Hematopoietic multipotent progenitor cell treated with erythropoietin and hydrocortisone succinate and interleukin-3 and kit ligand, for 4 days (in vitro differentiated cells): ENCODE measurements at regions not wholly inside any gene's neighbourhood (a gene's known extent, or its start where the extent isn't known, plus 50 kb on each side); places are given as distances from the start of the nearest gene placed in this dataset.
"Not testable (repeated sequence)": the region's sequence is repeated elsewhere in the genome, so short reads cannot be mapped to it uniquely, and the experiment has no call there.

Source experiments
- DNase-seq: peaks from one replicate; pipeline ENCODE4 v3.0.0-alpha.2; 2015

DNA sequence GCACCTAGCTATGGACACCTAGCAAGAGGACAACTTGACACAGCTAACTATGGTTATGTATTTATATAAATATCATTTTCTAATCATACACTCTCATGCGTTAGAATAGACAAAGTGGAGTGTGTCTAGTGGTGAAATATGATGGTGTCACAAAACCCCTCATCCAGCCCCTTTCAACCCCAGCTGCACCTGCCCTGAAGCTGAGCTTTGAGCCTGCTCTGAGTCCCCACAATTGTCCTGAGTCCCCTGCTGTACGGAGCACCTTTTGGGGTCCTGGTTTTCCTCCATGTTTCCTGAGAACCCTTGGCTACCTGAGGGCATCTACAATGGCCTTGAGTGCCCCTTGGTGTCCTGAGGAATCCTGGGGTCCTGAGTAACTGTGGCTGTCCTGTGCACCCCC, 1072.8 kb downstream of the TMEM121 start:
- DNase-seq: no peak

DNA sequence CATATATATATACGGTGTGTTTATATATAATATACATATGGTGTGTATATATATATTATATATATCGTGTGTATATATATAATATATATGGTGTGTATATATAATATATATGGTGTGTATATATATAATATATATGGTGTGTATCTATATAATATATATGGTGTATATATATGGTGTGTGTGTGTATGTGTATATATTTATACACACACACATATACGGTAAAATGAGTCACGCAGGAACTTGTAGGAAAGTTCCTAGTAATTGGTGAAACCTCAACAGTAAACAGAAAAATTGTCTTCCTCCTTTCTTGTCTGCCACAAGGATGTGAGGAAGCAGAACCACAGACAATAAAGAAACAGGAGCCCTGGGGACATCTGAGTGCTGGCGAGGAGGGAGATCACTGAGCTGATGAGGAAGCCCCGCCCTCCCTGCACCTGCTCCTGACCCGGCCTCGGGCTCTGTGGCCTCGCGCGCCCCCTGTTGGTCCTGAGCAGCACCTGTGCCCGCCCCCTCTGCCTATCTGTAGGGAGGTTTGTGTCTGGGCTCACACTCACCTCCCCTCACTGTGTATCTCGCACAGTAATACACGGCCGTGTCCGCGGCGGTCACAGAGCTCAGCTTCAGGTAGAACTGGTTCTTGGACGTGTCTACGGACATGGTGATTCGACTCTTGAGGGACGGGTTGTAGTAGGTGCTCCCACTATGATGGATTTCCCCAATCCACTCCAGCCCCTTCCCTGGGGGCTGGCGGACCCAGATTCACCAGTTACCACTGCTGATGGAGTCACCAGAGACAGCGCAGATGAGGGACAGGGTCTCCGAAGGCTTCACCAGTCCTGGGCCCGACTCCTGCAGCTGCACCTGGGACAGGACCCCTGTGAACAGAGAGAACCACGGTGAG, 1079.4 kb downstream of the TMEM121 start:
- DNase-seq: peak; percentile 83

DNA sequence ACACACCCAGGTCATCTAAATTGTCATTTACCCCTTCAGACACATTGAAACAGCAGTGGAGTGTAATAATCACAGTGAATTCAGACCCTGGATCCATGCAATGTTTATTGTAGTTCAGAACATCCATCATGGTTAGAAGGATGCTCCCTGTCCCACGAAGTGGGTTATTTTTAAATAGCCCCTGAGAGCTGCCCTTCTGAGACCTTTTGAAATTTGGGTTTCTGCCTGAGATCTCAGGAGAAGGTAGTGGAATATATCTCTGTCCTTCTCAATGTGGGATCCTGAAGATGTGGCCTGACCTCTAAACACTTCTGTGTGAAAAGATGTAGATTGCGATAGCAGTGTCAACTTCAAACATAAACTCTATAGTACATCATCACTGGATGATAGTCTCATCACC, 1080.6 kb downstream of the TMEM121 start:
- no peak for DNase-seq

DNA sequence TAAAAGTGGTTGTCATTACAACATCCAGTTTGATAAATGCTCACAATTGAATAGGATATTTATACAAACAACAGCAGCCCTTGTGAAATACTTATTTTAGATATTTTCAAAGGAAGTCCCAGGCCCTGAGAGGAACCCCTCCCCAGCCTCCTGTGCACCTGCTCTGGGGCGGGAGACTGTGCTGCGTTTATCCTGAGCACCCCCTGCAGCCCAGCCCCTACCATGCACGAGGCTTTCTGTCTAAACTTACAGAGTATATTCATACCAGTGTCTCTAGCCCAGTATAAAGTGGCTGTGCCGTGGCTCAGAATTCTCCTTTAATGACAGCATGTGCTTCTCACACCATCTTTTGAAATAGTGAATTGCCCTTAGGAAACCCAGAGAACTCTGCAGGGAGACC, 1084.3 kb downstream of the TMEM121 start:
- DNase-seq: no peak

DNA sequence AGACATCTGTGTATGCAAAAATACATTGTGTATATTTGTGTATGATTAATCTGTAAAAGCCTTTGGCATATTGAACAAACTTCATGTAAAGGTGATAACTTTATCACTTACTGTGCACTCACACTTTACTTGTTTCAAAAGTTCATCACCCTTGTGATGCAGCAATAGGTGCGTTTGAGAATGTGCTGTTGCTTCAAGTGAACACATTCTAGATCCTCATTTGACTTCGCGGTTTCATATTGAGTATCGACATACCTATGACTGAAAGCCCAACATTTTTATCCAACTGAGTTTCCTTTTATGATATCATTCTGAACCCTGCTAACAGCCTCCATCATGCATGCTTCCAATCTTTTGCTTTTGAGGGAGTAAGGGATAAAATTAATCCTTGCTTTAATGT, 1086.9 kb downstream of the TMEM121 start:
- DNase-seq: no peak

DNA sequence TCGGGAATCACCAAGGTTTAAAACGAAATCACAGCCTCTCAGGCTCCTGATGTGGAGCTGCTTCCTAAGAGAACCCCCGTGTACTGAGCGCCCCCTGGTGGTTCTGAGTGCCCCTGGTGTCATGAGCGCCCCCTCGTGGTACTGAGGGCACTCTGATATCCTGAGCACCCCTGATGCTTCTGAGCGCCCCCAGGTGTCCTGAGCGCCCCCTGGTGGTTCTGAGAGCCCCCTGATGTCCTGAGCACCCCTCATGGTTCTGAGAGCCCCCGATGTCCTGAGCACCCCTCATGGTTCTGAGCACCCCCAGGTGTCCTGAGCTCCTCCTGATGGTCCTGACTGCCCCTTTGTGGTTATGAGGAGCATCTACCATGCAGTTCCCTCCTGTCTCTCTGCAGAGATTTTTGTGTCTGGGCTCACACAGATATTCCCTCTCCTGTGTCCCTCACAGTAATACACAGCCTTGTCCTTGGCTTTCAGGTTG, 1092.1 kb downstream of the TMEM121 start:
- DNase-seq: peak; percentile 60

DNA sequence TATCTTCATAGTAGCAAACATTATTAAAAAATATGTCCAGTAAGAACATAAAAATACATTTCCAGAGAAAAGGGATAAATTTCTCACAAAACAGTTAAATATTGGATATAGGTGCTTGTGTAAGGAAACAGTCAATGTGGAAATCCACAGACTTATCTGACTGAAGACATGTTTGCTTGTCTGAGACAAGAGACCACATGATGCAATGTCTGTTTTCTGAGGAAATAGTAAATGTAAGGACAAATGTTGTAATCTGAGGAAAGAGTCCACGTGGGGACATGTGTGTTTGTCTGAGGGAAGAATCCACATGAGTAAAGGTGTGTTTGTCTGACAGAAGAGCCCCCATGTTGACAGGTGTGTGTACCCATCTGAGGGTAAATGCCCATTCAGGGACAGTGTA, 1093.2 kb downstream of the TMEM121 start:
- peak; percentile 63 for DNase-seq

DNA sequence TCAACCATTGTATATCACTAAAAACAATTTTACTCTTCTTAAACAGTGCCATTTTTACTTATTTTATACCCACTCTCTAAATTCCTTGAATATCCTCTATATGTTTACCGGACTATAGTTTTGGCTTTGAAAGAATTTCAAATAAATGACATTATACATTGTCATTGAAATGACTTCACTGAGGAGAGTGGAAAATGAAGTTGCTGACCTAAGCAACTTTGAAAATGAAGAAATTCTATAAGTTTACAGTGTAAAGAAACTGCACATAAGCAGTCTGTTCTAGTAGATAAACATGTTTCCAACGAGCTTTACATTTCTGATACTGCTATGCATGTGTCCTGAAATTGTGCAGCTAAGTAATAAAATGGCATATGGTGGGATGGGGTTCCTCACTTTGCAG, 1094.0 kb downstream of the TMEM121 start:
- DNase-seq: no peak

DNA sequence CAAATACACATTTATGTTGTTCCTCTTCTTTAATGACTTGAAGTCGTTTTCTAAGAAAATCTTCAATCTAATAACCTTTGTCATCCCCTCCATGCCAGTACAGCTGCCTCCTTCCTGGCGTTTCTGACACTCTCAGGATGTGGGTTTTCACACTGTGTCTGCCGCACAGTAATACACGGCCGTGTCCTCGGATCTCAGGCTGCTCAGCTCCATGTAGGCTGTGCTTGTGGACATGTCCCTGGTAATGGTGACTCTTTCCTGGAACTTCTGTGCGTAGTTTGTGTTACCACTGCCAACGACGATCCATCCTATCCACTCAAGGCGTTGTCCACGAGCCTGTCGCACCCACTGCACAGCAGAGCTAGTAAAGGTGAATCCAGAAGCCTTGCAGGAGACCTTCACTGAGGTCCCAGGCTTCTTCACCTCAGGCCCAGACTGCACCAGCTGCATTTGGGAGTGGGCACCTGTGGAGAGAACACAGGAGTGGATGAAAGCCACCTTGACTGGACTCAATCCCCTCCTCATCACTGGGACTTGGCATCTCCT, 1095.9 kb downstream of the TMEM121 start:
- peak; percentile 59 for DNase-seq

DNA sequence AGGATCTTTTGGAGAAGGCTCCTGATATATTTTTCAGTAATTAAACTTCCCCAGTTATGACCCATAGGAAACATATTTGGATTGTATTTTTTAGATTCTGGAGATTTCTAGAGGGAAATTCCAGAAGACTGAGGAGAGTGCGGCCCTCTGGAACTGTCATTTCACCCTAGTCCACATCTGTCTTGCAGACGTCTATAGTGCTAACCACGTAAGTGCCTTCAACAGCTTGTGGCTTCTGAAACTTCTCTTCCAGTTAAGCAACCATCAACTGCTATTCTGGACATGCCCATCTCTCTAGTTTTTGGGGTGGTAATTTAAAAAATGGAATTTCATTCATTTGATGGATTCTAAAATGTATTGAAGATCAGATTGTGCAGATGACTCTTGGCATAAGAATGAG, 1098.8 kb downstream of the TMEM121 start:
- DNase-seq: peak; percentile 65

DNA sequence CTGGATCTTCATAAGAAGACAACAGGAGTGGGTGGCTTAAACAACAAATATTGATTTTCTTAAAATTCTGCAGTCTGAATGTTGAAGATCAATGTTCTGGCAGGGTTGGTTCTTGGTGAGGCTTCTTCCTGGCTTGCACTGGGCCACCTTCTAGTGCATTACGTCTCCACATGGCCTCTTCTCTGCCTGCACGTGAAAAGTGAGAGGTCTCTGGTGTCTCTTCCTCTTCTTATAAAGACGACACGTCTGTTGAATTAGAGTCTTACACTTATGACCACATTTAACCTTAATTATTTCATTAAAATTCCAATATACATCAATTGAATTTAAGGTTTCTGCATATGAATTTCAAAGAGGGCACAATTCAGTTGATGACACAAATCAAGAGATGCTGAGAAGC, 1100.1 kb downstream of the TMEM121 start:
- not testable (repeated sequence) for DNase-seq

DNA sequence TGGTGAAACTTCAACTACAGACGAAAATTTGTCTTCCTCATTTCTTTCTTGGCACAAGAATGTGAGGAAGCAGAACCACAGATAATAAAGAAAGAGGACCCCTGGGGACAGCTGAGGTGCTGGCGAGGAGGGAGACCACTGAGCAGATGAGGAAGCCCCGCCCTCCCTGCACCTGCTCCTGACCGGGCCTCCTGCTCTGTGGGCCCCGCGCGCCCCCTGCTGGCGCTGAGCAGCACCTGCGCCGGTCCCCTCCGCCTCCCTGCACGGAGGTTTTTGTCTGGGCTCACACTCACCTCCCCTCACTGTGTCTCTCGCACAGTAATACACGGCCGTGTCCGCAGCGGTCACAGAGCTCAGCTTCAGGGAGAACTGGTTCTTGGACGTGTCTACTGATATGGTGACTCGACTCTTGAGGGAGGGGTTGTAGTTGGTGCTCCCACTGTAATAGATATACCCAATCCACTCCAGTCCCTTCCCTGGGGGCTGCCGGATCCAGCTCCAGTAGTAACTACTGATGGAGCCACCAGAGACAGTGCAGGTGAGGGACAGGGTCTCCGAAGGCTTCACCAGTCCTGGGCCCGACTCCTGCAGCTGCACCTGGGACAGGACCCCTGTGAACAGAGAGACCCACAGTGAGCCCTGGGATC, 1100.7 kb downstream of the TMEM121 start:
- peak; percentile 77 for DNase-seq

DNA sequence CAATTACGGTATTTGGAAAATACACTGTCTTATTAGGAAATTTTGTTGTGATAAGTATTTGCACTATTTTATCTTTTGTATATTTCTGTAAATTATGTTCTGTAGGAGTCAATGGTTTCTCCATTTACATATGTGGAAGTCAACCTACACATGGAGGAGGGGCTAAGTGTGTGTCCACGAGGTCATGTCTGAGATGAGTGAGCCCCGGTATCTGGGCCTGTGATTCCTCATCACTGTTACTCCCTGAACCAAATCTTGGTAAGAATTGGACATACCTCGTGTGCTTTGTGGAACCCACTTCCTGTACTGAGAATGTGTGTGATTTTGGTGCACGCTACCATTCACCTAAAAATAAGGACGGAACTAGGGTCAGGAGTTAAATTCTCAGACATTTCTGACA, 1105.5 kb downstream of the TMEM121 start:
- DNase-seq: no peak

DNA sequence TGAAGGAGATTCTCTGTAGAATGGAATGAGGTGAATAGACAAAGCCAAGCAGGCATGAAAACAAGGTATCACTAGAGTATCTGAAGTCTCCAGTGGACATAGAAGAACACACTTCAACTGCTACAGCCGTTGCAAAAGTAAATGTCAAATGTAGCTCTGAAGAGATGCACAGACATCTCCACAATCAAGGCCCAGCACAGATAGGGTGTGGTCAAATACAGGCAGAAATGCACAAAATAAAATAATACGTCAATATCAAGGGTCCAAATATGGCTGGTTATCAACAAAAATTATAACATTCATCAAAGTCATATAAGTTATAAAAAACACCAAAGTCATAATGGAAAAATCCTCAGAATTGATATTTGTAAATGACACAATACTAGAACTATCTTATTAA, 1107.3 kb downstream of the TMEM121 start:
- peak; percentile 17 for DNase-seq

DNA sequence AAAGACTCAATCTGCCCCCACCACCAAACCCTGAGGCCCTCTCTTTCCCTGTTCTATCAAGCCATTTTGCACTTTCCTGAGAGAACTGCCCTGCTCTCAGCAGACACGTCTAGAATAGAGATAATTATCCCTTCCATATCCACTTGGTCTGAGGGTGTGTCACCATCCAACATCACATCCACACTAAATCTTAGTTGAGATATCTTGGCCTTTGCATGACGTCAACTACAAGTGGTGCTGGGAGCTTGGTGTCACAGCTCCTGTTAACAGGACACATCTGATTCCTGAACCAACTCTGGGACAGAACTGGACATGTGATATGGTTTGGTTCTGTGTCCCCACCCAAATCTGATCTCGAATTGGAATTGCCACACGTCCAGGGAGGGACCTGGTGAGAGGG, 1109.2 kb downstream of the TMEM121 start:
- DNase-seq: no peak

DNA sequence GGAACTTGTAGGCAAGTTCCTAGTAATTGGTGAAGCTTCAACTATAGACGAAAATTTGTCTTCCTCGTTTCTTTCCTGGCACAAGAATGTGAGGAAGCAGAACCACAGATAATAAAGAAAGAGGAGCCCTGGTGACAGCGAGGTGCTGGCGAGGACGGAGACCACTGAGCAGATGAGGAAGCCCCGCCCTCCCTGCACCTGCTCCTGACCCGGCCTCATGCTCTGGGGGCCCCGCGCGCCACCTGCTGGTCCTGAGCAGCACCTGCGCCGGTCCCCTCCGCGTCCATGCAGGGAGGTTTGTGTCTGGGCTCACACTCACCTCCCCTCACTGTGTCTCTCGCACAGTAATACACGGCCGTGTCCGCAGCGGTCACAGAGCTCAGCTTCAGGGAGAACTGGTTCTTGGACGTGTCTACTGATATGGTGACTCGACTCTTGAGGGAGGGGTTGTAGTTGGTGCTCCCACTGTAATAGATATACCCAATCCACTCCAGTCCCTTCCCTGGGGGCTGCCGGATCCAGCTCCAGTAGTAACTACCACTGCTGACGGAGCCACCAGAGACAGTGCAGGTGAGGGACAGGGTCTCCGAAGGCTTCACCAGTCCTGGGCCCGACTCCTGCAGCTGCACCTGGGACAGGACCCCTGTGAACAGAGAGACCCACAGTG, 1112.5 kb downstream of the TMEM121 start:
- DNase-seq: peak; percentile 64

DNA sequence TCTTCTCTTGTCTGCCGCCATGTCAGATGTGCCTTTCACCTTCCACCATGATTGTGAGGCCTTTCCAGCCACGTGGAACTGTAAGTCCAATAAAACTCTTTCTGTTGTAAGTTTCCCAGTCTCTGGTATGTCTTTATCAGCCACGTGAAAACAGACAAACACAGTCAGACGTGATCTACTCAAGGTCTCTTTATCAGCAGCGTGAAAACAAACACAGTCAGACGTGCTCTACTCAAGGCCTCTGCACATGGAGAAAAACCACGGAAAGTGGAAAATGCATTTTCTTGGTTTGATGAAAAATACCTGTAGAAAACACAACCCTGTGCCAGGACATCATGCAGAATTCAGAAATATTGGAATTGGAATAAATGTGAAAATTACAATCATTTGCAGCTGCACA, 1115.7 kb downstream of the TMEM121 start:
- no peak for DNase-seq

DNA sequence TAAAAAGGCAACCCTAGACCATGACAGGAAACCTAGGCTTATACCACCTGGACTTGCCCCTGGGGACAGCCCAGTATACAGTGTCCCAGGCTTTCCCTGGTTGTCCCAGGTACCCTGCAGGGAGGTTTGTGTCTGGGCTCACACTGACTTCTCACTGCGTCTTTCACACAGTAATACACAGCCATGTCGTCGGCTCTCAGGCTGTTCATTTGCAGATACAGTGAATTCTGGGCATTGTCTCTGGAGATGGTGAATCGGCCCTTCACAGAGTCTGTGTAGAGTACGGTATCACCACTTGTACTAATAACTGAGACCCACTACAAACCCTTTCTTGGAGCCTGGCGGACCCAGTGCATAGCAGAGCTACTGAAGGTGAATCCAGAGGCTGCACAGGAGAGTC, 1116.6 kb downstream of the TMEM121 start:
- not testable (repeated sequence) for DNase-seq

DNA sequence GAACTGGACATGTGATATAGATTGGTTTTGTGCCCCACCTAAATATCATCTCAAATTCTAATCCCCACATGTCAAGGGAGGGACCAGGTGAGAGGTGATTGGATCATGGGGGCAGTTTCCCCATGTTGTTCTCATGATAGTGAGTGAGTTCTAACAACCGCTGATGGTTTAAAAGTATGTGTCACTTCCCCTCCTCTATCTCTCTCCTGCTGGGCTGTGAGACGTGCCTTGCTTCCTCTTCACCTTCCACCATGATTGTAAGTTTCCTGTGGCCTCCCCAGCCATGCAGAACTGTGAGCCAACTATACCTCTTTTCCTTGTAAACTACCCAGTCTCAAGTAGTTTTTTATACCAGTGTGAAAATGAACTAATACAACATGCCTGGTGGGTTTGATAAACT, 1122.5 kb downstream of the TMEM121 start:
- DNase-seq: peak; percentile 14

DNA sequence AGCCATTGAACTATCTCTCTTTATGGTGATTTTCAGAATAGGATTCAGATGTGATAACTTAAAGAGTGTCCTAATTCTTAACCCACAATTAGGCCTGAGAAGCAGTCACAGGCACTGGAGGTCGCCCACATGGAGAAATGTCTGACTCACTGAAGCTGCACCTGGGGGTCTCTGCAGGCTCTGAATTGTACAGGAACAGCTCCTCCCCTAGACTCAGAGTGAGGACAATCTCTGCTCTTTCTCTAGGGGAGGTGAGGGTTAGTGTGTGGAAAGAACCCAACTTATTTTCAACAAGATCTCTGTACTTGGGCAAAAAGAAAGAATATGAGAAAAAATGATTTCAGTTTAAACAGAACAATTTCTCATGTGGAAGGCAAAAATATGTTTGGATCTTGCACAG, 1124.6 kb downstream of the TMEM121 start:
- DNase-seq: no peak

DNA sequence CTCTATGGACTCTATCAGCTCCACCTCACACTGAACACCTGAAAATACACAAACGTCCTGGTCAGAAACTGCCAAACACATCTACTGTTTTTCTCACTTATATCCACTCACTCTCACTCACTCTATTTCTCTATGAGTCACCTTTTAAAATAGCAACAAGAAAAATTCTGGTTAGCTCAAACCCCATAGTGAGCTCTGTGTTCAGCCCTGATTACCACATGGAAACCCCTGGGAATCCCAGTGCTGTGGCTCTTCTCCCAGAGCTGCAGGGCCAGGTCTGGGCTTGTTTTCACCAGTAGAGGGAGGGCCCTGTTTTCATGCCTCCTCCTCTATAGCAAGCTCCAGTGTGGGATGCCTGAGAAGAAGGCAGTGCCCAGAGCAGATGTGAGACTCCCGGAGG, 1126.1 kb downstream of the TMEM121 start:
- DNase-seq: no peak

DNA sequence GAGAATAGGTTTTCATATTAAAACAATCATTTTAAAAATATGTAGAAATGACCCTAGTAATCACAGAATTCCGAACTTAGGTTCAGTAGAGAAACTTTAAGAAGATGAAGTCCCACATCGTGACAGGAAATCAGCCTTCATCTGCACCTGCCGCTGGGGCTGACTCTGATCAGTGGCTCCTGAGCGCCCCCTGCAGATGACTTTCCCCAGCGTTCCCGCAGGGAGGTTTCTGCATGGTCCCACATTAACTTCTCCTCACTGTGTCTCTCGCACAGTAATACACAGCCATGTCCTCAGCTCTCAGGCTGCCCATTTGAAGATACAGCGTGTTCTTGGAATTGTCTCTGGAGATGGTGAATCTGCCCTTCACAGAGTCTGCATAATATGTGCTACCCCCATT, 1131.1 kb downstream of the TMEM121 start:
- DNase-seq: peak; percentile 16

DNA sequence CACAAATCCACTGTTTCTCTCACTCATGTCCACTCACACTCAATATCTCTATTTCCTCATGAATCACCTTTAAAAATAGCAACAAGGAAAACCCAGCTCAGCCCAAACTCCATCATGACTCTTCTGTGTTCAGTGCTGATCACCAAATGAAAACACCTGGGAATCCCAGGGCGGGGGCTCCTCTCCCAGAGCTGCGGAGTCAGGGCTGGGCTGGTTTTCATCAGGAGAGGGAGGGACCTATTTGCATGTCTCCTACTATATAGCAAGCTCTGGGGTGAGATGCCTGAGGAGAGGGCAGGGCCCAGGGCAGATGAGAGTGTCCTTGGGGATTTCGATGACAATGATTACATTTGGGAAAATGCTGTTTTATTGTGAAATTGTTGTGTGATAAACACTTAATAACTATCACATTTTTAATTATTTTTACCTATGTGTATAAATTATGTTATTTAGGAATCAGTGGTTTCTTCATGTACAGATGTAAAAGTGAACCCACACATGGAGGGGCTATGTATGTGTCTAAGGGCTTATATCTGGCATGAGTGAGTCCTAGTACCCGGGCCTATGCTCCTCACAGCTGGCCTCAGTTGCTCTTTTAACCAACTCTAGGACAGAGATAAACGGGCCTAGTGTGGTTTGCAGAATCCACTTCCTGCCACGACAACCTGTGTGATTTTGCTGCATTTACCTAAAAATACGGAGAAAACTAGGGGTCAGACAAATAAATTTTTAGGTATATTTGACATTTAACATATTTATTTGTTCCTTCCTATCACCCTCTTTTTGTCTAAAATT, 1131.9 kb downstream of the TMEM121 start:
- not testable (repeated sequence) for DNase-seq
